Heart left ventricle (tissue), 13 donors: ENCODE measurements at regions not wholly inside any gene's neighbourhood (a gene's known extent, or its start where the extent isn't known, plus 50 kb on each side); places are given as distances from the start of the nearest gene placed in this dataset.

ENCODE experiments used
- CTCF ChIP-seq, 12 donors: fragments of 200-600 bp; sonication (generic) in 4 of 12; IDR thresholded peaks; one replicate each; pipeline versions ENCODE4 v1.5.0 to v1.8.0; 2018 to 2022; ENCODE audit warnings: antibody characterized with exemption in 12 of 12, mild to moderate bottlenecking in 5 of 12
- POLR2A ChIP-seq, 2 donors: fragments of 450-650 bp; IDR thresholded peaks; one replicate each; pipeline ENCODE4 v1.6.1; 2017; ENCODE audit warnings: antibody characterized with exemption in 2 of 2, mild to moderate bottlenecking in 2 of 2, moderate library complexity in 2 of 2
- donor health status: ischemic (EF 13 %, LVEDD 7.1; RV severe dilation, severe dysfunction).
- donor health status: DM: no; HTN: yes; CAD: no.
- donor health status: DM: no; HTN: no; CAD: no.
- donor health status: ischemic (EF 25% LVEDD 6.9; RV normal size, moderate dysfunction).
- donor health status: ischemic (EF 25% LVEDD 5.7; RV mildly dilated, moderate dysfunction).
- donor health status: ischemic (EF 35%, LVEDD 5.7; RV mildly dilated, moderate dysfunction).
- donor health status: nonischemic (EF 11% LVEDD 7.7; RV severe dilation, severe dysfunction).
- donor health status: DM: yes; HTN: yes; CAD: no.
- donor health status: PGD.
- donor health status: ischemic (EF 29% LVEDD 5.4; RV normal size, mild dysfunction).
- donor health status: nonischemic (EF 23%, LVEDD 6.1; RV moderate dilation, normal function).

GRCh38 chrX:25650216-25650820 lies 487.8 kb upstream of the MAGEB18 start:
- TF ChIP-seq CTCF (IDR thresholded peaks at IDR 0.05) (no peak), POLR2A (IDR thresholded peaks at IDR 0.05) (no peak)
